SU-DHL-6 (cell line): ENCODE measurements at regions not wholly inside any gene's neighbourhood (a gene's known extent, or its start where the extent isn't known, plus 50 kb on each side); places are given as distances from the start of the nearest gene placed in this dataset.

Experiments
- EZH2phosphoT487 ChIP-seq: fragments of 200-600 bp; sonication (generic), shearing (Covaris generic); conservative IDR thresholded peaks from 2 replicates; pipeline ENCODE4 v1.6.1; 2018; ENCODE audit warnings: mild to moderate bottlenecking, antibody characterized with exemption, low read length, moderate library complexity, mixed read lengths
- TF ChIP-seq, protein P1 (sequence below): fragments of 200-600 bp; sonication (generic); IDR thresholded peaks from one replicate; pipeline ENCODE4 v1.5.1; 2017; ENCODE audit warnings: antibody characterized with exemption, mild to moderate bottlenecking, low read length, moderate library complexity; ENCODE audit not compliant: insufficient read depth, poor library complexity, severe bottlenecking

GRCh38 chr10:43968961-43969360, 320.3 kb upstream of the ZNF32 start:
- TF ChIP-seq, protein P1, sequence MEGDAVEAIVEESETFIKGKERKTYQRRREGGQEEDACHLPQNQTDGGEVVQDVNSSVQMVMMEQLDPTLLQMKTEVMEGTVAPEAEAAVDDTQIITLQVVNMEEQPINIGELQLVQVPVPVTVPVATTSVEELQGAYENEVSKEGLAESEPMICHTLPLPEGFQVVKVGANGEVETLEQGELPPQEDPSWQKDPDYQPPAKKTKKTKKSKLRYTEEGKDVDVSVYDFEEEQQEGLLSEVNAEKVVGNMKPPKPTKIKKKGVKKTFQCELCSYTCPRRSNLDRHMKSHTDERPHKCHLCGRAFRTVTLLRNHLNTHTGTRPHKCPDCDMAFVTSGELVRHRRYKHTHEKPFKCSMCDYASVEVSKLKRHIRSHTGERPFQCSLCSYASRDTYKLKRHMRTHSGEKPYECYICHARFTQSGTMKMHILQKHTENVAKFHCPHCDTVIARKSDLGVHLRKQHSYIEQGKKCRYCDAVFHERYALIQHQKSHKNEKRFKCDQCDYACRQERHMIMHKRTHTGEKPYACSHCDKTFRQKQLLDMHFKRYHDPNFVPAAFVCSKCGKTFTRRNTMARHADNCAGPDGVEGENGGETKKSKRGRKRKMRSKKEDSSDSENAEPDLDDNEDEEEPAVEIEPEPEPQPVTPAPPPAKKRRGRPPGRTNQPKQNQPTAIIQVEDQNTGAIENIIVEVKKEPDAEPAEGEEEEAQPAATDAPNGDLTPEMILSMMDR = no peak
- TF ChIP-seq EZH2phosphoT487 = no peak
